Dendritic cell treated with granulocyte-macrophage colony-stimulating factor and Interleukin-4, amounts not matched to agents 40 ng/mL and 50 ng/mL, for 4 days (primary cell): ENCODE measurements at regions not wholly inside any gene's neighbourhood (a gene's known extent, or its start where the extent isn't known, plus 50 kb on each side); places are given as distances from the start of the nearest gene placed in this dataset.
"Not testable (repeated sequence)": the region's sequence is repeated elsewhere in the genome, so short reads cannot be mapped to it uniquely, and the experiment has no call there.

ENCODE experiments used
- H3K27ac Mint-ChIP-seq: one replicate; pipeline ENCODE4 v1.8.0; 2022; ENCODE audit warnings: mild to moderate bottlenecking, mixed read lengths
- H3K27me3 Mint-ChIP-seq: one replicate; pipeline ENCODE4 v1.8.0; 2022; ENCODE audit warnings: mild to moderate bottlenecking, mixed read lengths
- H3K36me3 Mint-ChIP-seq: one replicate; pipeline ENCODE4 v1.8.0; 2022; ENCODE audit warnings: low read depth, mixed read lengths
- H3K4me1 Mint-ChIP-seq: one replicate; pipeline ENCODE4 v1.8.0; 2022; ENCODE audit warnings: low read depth, mixed read lengths
- H3K4me3 Mint-ChIP-seq: one replicate; pipeline ENCODE4 v1.8.0; 2022; ENCODE audit warnings: mild to moderate bottlenecking, moderate library complexity, mixed read lengths
- H3K9me3 Mint-ChIP-seq: one replicate; pipeline ENCODE4 v1.8.0; 2022; ENCODE audit warnings: mixed read lengths
- intact Hi-C: fragments of 100-400 bp; cut with micrococcal nuclease; formaldehyde crosslinking; loops from one replicate; pipeline ENCODE4 v1.15.0; 2022

- Mint-ChIP-seq H3K36me3 (no peaks in the 10 kb centered on the region), H3K4me3 (no peak overlapping the region), H3K9me3 (no peaks in the 10 kb centered on the region), H3K27ac (no peak overlapping the region), H3K4me1 (no peaks in the 10 kb centered on the region), H3K27me3 (peaks cover 7% of the 10 kb centered on the region)
- intact Hi-C loops, result no loop called here
Observed at GRCh38 chr6:159527351-159527750, 165.7 kb downstream of the SOD2 start.

GRCh38 chr6:159525445-159526025 is 167.5 kb downstream of the SOD2 start:
- peaks cover 7% of the 10 kb centered on the region for H3K27me3 Mint-ChIP-seq
- no peak overlapping the region for H3K4me3 Mint-ChIP-seq
- no peaks in the 10 kb centered on the region for H3K4me1 Mint-ChIP-seq
- H3K36me3 Mint-ChIP-seq, result no peaks in the 10 kb centered on the region
- no peaks in the 10 kb centered on the region for H3K9me3 Mint-ChIP-seq
- intact Hi-C loops, result no loop called here
- no peak overlapping the region for H3K27ac Mint-ChIP-seq

- no peak overlapping the region for H3K27ac Mint-ChIP-seq
- intact Hi-C loops, result no loop called here
- no peaks in the 10 kb centered on the region for H3K9me3 Mint-ChIP-seq
- no peaks in the 10 kb centered on the region for H3K4me1 Mint-ChIP-seq
- H3K27me3 Mint-ChIP-seq, result peaks cover 7% of the 10 kb centered on the region
- H3K4me3 Mint-ChIP-seq, result no peak overlapping the region
- no peaks in the 10 kb centered on the region for H3K36me3 Mint-ChIP-seq
Observed at GRCh38 chr6:159522877-159523547, 170.0 kb downstream of the SOD2 start.

GRCh38 chr6:159521962-159522361 is 171.1 kb downstream of the SOD2 start:
- H3K9me3 Mint-ChIP-seq, result no peaks in the 10 kb centered on the region
- H3K27me3 Mint-ChIP-seq, result peaks cover 7% of the 10 kb centered on the region
- no peaks in the 10 kb centered on the region for H3K4me1 Mint-ChIP-seq

GRCh38 chr6:159520002-159520401 is 173.0 kb downstream of the SOD2 start:
- peaks cover 3% of the 10 kb centered on the region for H3K27me3 Mint-ChIP-seq
- intact Hi-C loops, result no loop called here
- H3K36me3 Mint-ChIP-seq, result no peaks in the 10 kb centered on the region
- no peaks in the 10 kb centered on the region for H3K9me3 Mint-ChIP-seq
- no peak overlapping the region for H3K27ac Mint-ChIP-seq
- H3K4me3 Mint-ChIP-seq, result no peak overlapping the region
- H3K4me1 Mint-ChIP-seq, result no peaks in the 10 kb centered on the region

More at GRCh38 chr6:159521962-159522361, 171.1 kb downstream of the SOD2 start:
- Mint-ChIP-seq H3K4me3 (no peak overlapping the region), H3K36me3 (no peaks in the 10 kb centered on the region), H3K27ac (no peak overlapping the region)
- intact Hi-C loops, result no loop called here

- H3K27ac Mint-ChIP-seq, intact Hi-C loops, H3K36me3 Mint-ChIP-seq, H3K4me1 Mint-ChIP-seq, H3K4me3 Mint-ChIP-seq, H3K9me3 Mint-ChIP-seq, H3K27me3 Mint-ChIP-seq: not testable (repeated sequence)
Observed at GRCh38 chr6:159515811-159516210, 177.2 kb downstream of the SOD2 start.

GRCh38 chr6:159513914-159514313 is 179.1 kb downstream of the SOD2 start:
- H3K9me3 Mint-ChIP-seq, result no peaks in the 10 kb centered on the region

GRCh38 chr6:159513074-159513720 is 179.8 kb downstream of the SOD2 start:
- no peak overlapping the region for H3K4me3 Mint-ChIP-seq
- H3K9me3 Mint-ChIP-seq, result no peaks in the 10 kb centered on the region
- H3K27me3 Mint-ChIP-seq, result no peaks in the 10 kb centered on the region
- intact Hi-C loops, result no loop called here
- no peaks in the 10 kb centered on the region for H3K36me3 Mint-ChIP-seq
- H3K4me1 Mint-ChIP-seq, result no peaks in the 10 kb centered on the region
- no peak overlapping the region for H3K27ac Mint-ChIP-seq

More at GRCh38 chr6:159513914-159514313, 179.1 kb downstream of the SOD2 start:
- no peaks in the 10 kb centered on the region for H3K36me3 Mint-ChIP-seq
- intact Hi-C loops, result no loop called here
- no peaks in the 10 kb centered on the region for H3K4me1 Mint-ChIP-seq
- no peak overlapping the region for H3K27ac Mint-ChIP-seq
- no peak overlapping the region for H3K4me3 Mint-ChIP-seq
- no peaks in the 10 kb centered on the region for H3K27me3 Mint-ChIP-seq

GRCh38 chr6:159512571-159512970 is 180.5 kb downstream of the SOD2 start:
- no peaks in the 10 kb centered on the region for H3K9me3 Mint-ChIP-seq
- H3K4me3 Mint-ChIP-seq, result no peak overlapping the region
- H3K36me3 Mint-ChIP-seq, result no peaks in the 10 kb centered on the region
- no peaks in the 10 kb centered on the region for H3K27me3 Mint-ChIP-seq
- intact Hi-C loops, result no loop called here
- no peak overlapping the region for H3K27ac Mint-ChIP-seq
- H3K4me1 Mint-ChIP-seq, result no peaks in the 10 kb centered on the region

GRCh38 chr6:159512104-159512503 is 180.9 kb downstream of the SOD2 start:
- intact Hi-C loops, result no loop called here
- no peaks in the 10 kb centered on the region for H3K27me3 Mint-ChIP-seq
- no peak overlapping the region for H3K27ac Mint-ChIP-seq

GRCh38 chr6:159510141-159510540 is 182.9 kb downstream of the SOD2 start:
- Mint-ChIP-seq H3K27me3 (no peaks in the 10 kb centered on the region), H3K9me3 (no peaks in the 10 kb centered on the region), H3K27ac (no peak overlapping the region), H3K4me1 (no peaks in the 10 kb centered on the region), H3K4me3 (no peak overlapping the region), H3K36me3 (no peaks in the 10 kb centered on the region)
- intact Hi-C loops, result no loop called here

More at GRCh38 chr6:159512104-159512503, 180.9 kb downstream of the SOD2 start:
- Mint-ChIP-seq H3K4me3 (no peak overlapping the region), H3K4me1 (no peaks in the 10 kb centered on the region), H3K36me3 (no peaks in the 10 kb centered on the region), H3K9me3 (no peaks in the 10 kb centered on the region)

- Mint-ChIP-seq H3K9me3 (no peaks in the 10 kb centered on the region), H3K27ac (no peak overlapping the region), H3K27me3 (no peaks in the 10 kb centered on the region), H3K4me3 (no peak overlapping the region), H3K4me1 (no peaks in the 10 kb centered on the region), H3K36me3 (no peaks in the 10 kb centered on the region)
- intact Hi-C loops, result no loop called here
Observed at GRCh38 chr6:159508931-159509330, 184.1 kb downstream of the SOD2 start.

GRCh38 chr6:159506048-159506447 is 187.0 kb downstream of the SOD2 start:
- intact Hi-C loops, result no loop called here
- H3K27me3 Mint-ChIP-seq, result no peaks in the 10 kb centered on the region
- no peaks in the 10 kb centered on the region for H3K36me3 Mint-ChIP-seq
- H3K4me3 Mint-ChIP-seq, result no peak overlapping the region
- H3K9me3 Mint-ChIP-seq, result no peaks in the 10 kb centered on the region
- no peaks in the 10 kb centered on the region for H3K4me1 Mint-ChIP-seq
- no peak overlapping the region for H3K27ac Mint-ChIP-seq

- no peak overlapping the region for H3K4me3 Mint-ChIP-seq
- no peaks in the 10 kb centered on the region for H3K9me3 Mint-ChIP-seq
- H3K27me3 Mint-ChIP-seq, result no peaks in the 10 kb centered on the region
- no peaks in the 10 kb centered on the region for H3K4me1 Mint-ChIP-seq
- H3K36me3 Mint-ChIP-seq, result no peaks in the 10 kb centered on the region
- intact Hi-C loops, result no loop called here
- H3K27ac Mint-ChIP-seq, result no peak overlapping the region
Observed at GRCh38 chr6:159505140-159505922, 187.7 kb downstream of the SOD2 start.
